HepG2 (cell line): ENCODE measurements at regions not wholly inside any gene's neighbourhood (a gene's known extent, or its start where the extent isn't known, plus 50 kb on each side); places are given as distances from the start of the nearest gene placed in this dataset.

ENCODE experiments used
- ATAC-seq: fragments of 200-7000 bp; cut with Tn5 transposase; 3 replicates; pipeline ENCODE4 v1.9.1; 2020; ENCODE audit warnings: mild to moderate bottlenecking, moderate library complexity
- BruUV-seq: library from RNA; stranded (reverse); fragments of 400-500 nt; replicated peaks from 2 replicates; lab custom pipeline; 2021; lab: Mats Ljungman, UMichigan
- CTCF ChIA-PET: fragments of 300-600 bp; formaldehyde crosslinking; extraction: SDS; loops from one replicate; lab custom pipeline; 2021; ENCODE audit warnings: low total read pairs, inconsistent platforms, low intra/inter-chr PET ratio; lab: Yijun Ruan, JAX
- POLR2A ChIA-PET: fragments of 350-600 bp; sonication (Branson Sonifier 250); formaldehyde crosslinking; loops from one replicate; lab custom pipeline; 2020; ENCODE audit warnings: antibody characterized with exemption, inconsistent platforms; lab: Yijun Ruan, JAX
- DNase-seq: peaks from one replicate; pipeline ENCODE4 v3.0.0-alpha.2; 2015; ENCODE audit warnings: low spot score
- FAIRE-seq: peaks from 3 replicates; lab custom pipeline; 2011; peaks lifted over from hg19 to GRCh38; lab: Jason Lieb, UNC
- H2AFZ ChIP-seq: one replicate; pipeline ENCODE4 v1.6.1; 2011; ENCODE audit warnings: low read length, inconsistent platforms
- H3K27ac ChIP-seq: fragments of 300-600 bp; 3 replicates; pipeline ENCODE4 v1.8.0; 2011; ENCODE audit warnings: mixed run types, mild to moderate bottlenecking, mixed read lengths, low read length, inconsistent platforms; ENCODE audit not compliant: insufficient read depth; ENCODE audit errors: extremely low read length
- H3K27me3 ChIP-seq, 2 experiments: fragments of 200-600 bp in 1 of 2; 2 replicates in 1 of 2; 3 replicates in 1 of 2; pipeline versions ENCODE4 v1.6.0 to v1.8.0; 2011; ENCODE audit warnings: low read length in 2 of 2, mild to moderate bottlenecking in 2 of 2, moderate library complexity in 2 of 2, inconsistent platforms in 1 of 2; ENCODE audit not compliant: insufficient read depth in 2 of 2, control insufficient read depth in 1 of 2
- H3K36me3 ChIP-seq, 2 experiments: fragments of 200-600 bp in 1 of 2; replicated peaks in 1 of 2; 2 replicates in 1 of 2; 3 replicates in 1 of 2; pipeline versions ENCODE4 v1.5.1 to v1.8.0; 2011; ENCODE audit warnings: low read length in 2 of 2, inconsistent platforms in 1 of 2; ENCODE audit not compliant: insufficient read depth in 2 of 2, control insufficient read depth in 1 of 2
- H3K4me1 ChIP-seq: 2 replicates; pipeline ENCODE4 v1.5.1; 2012; ENCODE audit warnings: low read length, inconsistent platforms; ENCODE audit not compliant: insufficient read depth
- H3K4me2 ChIP-seq: 2 replicates; pipeline ENCODE4 v1.6.0; 2011; ENCODE audit warnings: low read depth, low read length, inconsistent platforms
- H3K4me3 ChIP-seq, 3 experiments: fragments of 200-600 bp in 1 of 3; sonication (generic), shearing (Covaris generic) in 1 of 3; replicated peaks in 1 of 3; 2 replicates each; pipeline ENCODE4 v1.5.1; 2011 to 2016; ENCODE audit warnings: low read length in 3 of 3, inconsistent platforms in 2 of 3, low read depth in 2 of 3, mild to moderate bottlenecking in 2 of 3, control low read depth in 1 of 3, mixed read lengths in 1 of 3; ENCODE audit not compliant: insufficient read depth in 1 of 3
- H3K79me2 ChIP-seq: one replicate; pipeline ENCODE4 v1.6.1; 2011; ENCODE audit warnings: low read length, inconsistent platforms; ENCODE audit not compliant: insufficient read depth
- H3K9ac ChIP-seq: 2 replicates; pipeline ENCODE4 v1.6.0; 2011; ENCODE audit warnings: mild to moderate bottlenecking, low read depth, low read length, inconsistent platforms; ENCODE audit not compliant: insufficient read depth
- H3K9me3 ChIP-seq: 2 replicates; pipeline ENCODE4 v1.5.1; 2012; ENCODE audit warnings: mild to moderate bottlenecking, low read length
- H4K20me1 ChIP-seq: 2 replicates; pipeline ENCODE4 v1.6.0; 2011; ENCODE audit warnings: inconsistent platforms, mild to moderate bottlenecking, low read length, moderate library complexity; ENCODE audit not compliant: insufficient read depth
- ARNTL ChIP-seq: sonication (generic); formaldehyde crosslinking; IDR thresholded peaks from 2 replicates; pipeline ENCODE4 v1.4.0; 2020; ENCODE audit warnings: mild to moderate bottlenecking, missing genetic modification reagents
- FOXM1 ChIP-seq: sonication (generic); formaldehyde crosslinking; IDR thresholded peaks from 2 replicates; pipeline ENCODE4 v1.5.0; 2020; ENCODE audit warnings: missing genetic modification reagents
- HMGA1 ChIP-seq: sonication (generic); formaldehyde crosslinking; conservative IDR thresholded peaks from 2 replicates; pipeline ENCODE4 v1.4.0; 2020; ENCODE audit warnings: missing genetic modification reagents
- IRF2 ChIP-seq: IDR thresholded peaks from 2 replicates; pipeline ENCODE4 v1.6.1; 2018; ENCODE audit warnings: missing genetic modification reagents, missing compliant biosample characterization
- KLF9 ChIP-seq: IDR thresholded peaks from 2 replicates; pipeline ENCODE4 v1.6.1; 2016; ENCODE audit warnings: low read depth
- NFYC ChIP-seq: IDR thresholded peaks from 2 replicates; pipeline ENCODE4 v1.6.1; 2016; ENCODE audit warnings: missing genetic modification reagents, missing compliant biosample characterization
- SMAD1 ChIP-seq: sonication (generic); formaldehyde crosslinking; IDR thresholded peaks from 2 replicates; pipeline ENCODE4 v1.4.0; 2020; ENCODE audit warnings: missing genetic modification reagents, low read depth, mild to moderate bottlenecking, borderline replicate concordance
- SP4 ChIP-seq: sonication (generic); formaldehyde crosslinking; IDR thresholded peaks from 2 replicates; pipeline ENCODE4 v1.8.1; 2023; ENCODE audit warnings: mild to moderate bottlenecking, missing genetic modification reagents
- TEAD2 ChIP-seq: sonication (generic); formaldehyde crosslinking; IDR thresholded peaks from 2 replicates; pipeline ENCODE4 v1.9.0; 2021; ENCODE audit warnings: missing genetic modification reagents
- TMF1 ChIP-seq: sonication (generic); formaldehyde crosslinking; IDR thresholded peaks from 2 replicates; pipeline ENCODE4 v1.8.1; 2022; ENCODE audit warnings: low read depth, missing genetic modification reagents
- ZBTB8A ChIP-seq: sonication (generic); formaldehyde crosslinking; IDR thresholded peaks from 2 replicates; pipeline ENCODE4 v1.4.0; 2020; ENCODE audit warnings: mild to moderate bottlenecking, low read depth, missing genetic modification reagents, borderline replicate concordance
- ZKSCAN8 ChIP-seq: IDR thresholded peaks from 2 replicates; pipeline ENCODE4 v1.6.1; 2016; ENCODE audit warnings: borderline replicate concordance, missing genetic modification reagents, missing compliant biosample characterization
- ZNF570 ChIP-seq: sonication (generic); formaldehyde crosslinking; IDR thresholded peaks from 2 replicates; pipeline ENCODE4 v1.4.0; 2020; ENCODE audit warnings: mild to moderate bottlenecking, missing genetic modification reagents, borderline replicate concordance
- WGBS: methylation state at CpG from one replicate; pipeline ENCODE4 v1.1.6; 2017; ENCODE audit warnings: low lambda C conversion rate; 5-methylcytosine and 5-hydroxymethylcytosine counted together
- in situ Hi-C: cut with HindIII; loops from 2 replicates; pipeline ENCODE4 v1.10.0; 2017; ENCODE audit warnings: low pct_unique_long_range_greater_than_20kb; ENCODE audit not compliant: extremely low pct_ligation_motif_present
- intact Hi-C: fragments of 100-400 bp; cut with micrococcal nuclease; formaldehyde crosslinking; loops from one replicate; pipeline ENCODE4 v1.10.0; 2022; ENCODE audit not compliant: unreplicated experiment
- TF ChIP-seq, protein P1 (sequence below): sonication (generic); formaldehyde crosslinking; IDR thresholded peaks from 2 replicates; pipeline ENCODE4 v1.4.0; 2020; ENCODE audit warnings: missing genetic modification reagents, borderline replicate concordance
- TF ChIP-seq, protein P2 (sequence below): sonication (generic); formaldehyde crosslinking; IDR thresholded peaks from 2 replicates; pipeline ENCODE4 v1.5.0; 2020; ENCODE audit warnings: missing genetic modification reagents
- TF ChIP-seq, protein P3 (sequence below): sonication (generic); formaldehyde crosslinking; IDR thresholded peaks from 2 replicates; pipeline ENCODE4 v1.5.1; 2020; ENCODE audit warnings: mild to moderate bottlenecking, missing genetic modification reagents, moderate library complexity

DNA sequence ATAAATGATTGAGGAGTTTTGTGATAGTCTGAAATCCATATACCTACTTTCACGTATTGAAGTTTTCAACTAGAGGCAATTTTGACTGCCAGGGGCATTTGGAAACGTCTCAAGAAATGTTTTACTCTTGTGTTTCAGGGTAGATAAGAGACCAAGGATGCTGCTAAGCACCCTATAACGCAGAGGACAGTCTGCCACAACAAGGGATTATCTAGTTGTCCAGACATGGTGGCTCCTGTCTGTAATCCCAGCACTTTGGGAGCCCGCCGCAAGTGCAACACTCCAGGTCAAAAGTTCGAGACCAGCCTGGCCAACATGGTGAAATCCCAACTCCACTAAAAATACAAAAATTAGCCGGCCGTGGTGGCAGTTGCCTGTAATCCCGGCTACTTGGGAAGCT is 133.7 kb upstream of the CCNG1 start:
- Histone ChIP-seq H3K27me3 (no peaks in the 10 kb centered on the region), H3K36me3 (no peaks in the 10 kb centered on the region), H4K20me1 (no peaks in the 10 kb centered on the region), H3K4me2 (no peak overlapping the region), H3K9me3 (no peaks in the 10 kb centered on the region), H2AFZ (no peak overlapping the region), H3K4me3 (no peak overlapping the region), H3K9ac (no peak overlapping the region), H3K27ac (no peak overlapping the region), H3K79me2 (no peaks in the 10 kb centered on the region), H3K4me1 (no peaks in the 10 kb centered on the region)
- BruUV-seq, result no TSS peak
- TF ChIP-seq ARNTL (no peak), SMAD1 (CRISPR knock-in tag) (no peak), ZBTB8A (no peak), FOXM1 (CRISPR knock-in tag) (no peak), TMF1 (CRISPR knock-in tag) (no peak), IRF2 (no peak), KLF9 (CRISPR knock-in tag) (no peak), ZKSCAN8 (no peak), NFYC (CRISPR knock-in tag) (no peak), HMGA1 (CRISPR knock-in tag) (no peak), ZNF570 (no peak), SP4 (CRISPR knock-in tag) (no peak), TEAD2 (CRISPR knock-in tag) (no peak)
- TF ChIP-seq, protein P1, sequence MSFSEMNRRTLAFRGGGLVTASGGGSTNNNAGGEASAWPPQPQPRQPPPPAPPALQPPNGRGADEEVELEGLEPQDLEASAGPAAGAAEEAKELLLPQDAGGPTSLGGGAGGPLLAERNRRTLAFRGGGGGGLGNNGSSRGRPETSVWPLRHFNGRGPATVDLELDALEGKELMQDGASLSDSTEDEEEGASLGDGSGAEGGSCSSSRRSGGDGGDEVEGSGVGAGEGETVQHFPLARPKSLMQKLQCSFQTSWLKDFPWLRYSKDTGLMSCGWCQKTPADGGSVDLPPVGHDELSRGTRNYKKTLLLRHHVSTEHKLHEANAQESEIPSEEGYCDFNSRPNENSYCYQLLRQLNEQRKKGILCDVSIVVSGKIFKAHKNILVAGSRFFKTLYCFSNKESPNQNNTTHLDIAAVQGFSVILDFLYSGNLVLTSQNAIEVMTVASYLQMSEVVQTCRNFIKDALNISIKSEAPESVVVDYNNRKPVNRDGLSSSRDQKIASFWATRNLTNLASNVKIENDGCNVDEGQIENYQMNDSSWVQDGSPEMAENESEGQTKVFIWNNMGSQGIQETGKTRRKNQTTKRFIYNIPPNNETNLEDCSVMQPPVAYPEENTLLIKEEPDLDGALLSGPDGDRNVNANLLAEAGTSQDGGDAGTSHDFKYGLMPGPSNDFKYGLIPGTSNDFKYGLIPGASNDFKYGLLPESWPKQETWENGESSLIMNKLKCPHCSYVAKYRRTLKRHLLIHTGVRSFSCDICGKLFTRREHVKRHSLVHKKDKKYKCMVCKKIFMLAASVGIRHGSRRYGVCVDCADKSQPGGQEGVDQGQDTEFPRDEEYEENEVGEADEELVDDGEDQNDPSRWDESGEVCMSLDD (CRISPR knock-in tag), result no peak
- TF ChIP-seq, protein P2, sequence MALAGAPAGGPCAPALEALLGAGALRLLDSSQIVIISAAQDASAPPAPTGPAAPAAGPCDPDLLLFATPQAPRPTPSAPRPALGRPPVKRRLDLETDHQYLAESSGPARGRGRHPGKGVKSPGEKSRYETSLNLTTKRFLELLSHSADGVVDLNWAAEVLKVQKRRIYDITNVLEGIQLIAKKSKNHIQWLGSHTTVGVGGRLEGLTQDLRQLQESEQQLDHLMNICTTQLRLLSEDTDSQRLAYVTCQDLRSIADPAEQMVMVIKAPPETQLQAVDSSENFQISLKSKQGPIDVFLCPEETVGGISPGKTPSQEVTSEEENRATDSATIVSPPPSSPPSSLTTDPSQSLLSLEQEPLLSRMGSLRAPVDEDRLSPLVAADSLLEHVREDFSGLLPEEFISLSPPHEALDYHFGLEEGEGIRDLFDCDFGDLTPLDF (CRISPR knock-in tag), result no peak
- TF ChIP-seq, protein P3, sequence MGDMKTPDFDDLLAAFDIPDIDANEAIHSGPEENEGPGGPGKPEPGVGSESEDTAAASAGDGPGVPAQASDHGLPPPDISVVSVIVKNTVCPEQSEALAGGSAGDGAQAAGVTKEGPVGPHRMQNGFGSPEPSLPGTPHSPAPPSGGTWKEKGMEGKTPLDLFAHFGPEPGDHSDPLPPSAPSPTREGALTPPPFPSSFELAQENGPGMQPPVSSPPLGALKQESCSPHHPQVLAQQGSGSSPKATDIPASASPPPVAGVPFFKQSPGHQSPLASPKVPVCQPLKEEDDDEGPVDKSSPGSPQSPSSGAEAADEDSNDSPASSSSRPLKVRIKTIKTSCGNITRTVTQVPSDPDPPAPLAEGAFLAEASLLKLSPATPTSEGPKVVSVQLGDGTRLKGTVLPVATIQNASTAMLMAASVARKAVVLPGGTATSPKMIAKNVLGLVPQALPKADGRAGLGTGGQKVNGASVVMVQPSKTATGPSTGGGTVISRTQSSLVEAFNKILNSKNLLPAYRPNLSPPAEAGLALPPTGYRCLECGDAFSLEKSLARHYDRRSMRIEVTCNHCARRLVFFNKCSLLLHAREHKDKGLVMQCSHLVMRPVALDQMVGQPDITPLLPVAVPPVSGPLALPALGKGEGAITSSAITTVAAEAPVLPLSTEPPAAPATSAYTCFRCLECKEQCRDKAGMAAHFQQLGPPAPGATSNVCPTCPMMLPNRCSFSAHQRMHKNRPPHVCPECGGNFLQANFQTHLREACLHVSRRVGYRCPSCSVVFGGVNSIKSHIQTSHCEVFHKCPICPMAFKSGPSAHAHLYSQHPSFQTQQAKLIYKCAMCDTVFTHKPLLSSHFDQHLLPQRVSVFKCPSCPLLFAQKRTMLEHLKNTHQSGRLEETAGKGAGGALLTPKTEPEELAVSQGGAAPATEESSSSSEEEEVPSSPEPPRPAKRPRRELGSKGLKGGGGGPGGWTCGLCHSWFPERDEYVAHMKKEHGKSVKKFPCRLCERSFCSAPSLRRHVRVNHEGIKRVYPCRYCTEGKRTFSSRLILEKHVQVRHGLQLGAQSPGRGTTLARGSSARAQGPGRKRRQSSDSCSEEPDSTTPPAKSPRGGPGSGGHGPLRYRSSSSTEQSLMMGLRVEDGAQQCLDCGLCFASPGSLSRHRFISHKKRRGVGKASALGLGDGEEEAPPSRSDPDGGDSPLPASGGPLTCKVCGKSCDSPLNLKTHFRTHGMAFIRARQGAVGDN (CRISPR knock-in tag), result no peak
- 17% methylated on average over 8 of the region's 9 CpGs for WGBS
- in situ Hi-C loops, result no loop called here
- DNase-seq (no peak), FAIRE-seq (no peak), ATAC-seq (no peak)
- intact Hi-C loops, result no loop called here
- POLR2A ChIA-PET, result no interaction called here
- CTCF ChIA-PET, result no interaction called here
